GM11168 (cell line): ENCODE measurements at regions not wholly inside any gene's neighbourhood (a gene's known extent, or its start where the extent isn't known, plus 50 kb on each side); places are given as distances from the start of the nearest gene placed in this dataset.
"Not testable (repeated sequence)": the region's sequence is repeated elsewhere in the genome, so short reads cannot be mapped to it uniquely, and the experiment has no call there.

Source experiments
- in situ Hi-C: fragments of 300-500 bp; cut with MboI; formaldehyde crosslinking; loops from one replicate; pipeline ENCODE4 v1.12.0; 2022; ENCODE audit warnings: low sequenced_read_pairs; ENCODE audit not compliant: unreplicated experiment

DNA sequence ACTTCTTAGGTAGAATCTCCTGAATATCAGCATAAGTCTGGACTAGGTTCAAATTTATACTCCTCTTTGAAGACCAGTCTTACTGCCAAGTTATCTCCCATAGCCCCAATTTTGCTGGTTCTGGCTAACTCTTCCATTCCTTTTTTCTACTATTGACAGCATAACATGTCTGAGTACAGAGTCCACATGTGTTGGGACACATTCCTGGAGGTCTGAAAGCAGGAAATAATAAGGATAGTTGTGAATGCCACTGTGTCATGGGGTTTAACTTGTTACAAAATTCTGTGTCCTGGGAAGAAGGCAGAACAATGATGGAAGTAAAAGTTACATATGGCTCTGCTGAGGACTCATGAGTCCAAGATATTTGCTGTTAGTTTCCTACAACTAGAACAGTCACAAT is 57.4 kb upstream of the ZBTB20 start:
- in situ Hi-C loops = no loop called here

DNA sequence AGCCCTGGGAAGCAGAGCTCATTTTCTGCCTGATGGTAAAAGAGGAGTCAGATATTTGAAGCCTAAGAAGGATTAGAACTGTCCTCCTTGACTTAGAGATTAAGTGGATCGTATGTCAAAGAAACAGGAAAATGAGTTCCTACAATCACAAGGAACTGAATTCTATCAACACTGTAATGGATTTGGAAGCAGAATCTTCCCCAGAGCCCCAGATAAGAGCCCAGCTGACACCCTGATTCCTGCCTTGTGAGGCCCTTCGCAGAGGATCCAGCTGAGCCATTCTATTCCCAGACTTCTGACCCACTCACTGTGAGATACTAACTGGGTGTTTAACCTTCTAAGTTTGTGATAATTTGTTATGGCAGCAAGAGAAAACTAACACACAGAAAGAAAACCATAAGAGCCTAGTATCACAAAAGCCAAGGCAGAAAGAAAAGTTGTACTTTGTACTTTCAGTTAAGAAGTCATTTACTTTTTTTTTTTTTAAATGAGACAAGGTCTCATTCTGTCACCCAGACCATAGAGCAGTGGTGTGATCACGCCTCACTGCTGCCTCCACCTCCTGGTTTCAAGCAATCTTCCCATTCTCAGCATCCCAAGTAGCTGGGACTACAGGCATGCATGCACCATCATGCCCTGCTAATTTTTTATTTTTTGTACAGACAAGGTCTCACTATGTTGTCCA is 61.1 kb upstream of the ZBTB20 start:
- in situ Hi-C loops = no loop called here

DNA sequence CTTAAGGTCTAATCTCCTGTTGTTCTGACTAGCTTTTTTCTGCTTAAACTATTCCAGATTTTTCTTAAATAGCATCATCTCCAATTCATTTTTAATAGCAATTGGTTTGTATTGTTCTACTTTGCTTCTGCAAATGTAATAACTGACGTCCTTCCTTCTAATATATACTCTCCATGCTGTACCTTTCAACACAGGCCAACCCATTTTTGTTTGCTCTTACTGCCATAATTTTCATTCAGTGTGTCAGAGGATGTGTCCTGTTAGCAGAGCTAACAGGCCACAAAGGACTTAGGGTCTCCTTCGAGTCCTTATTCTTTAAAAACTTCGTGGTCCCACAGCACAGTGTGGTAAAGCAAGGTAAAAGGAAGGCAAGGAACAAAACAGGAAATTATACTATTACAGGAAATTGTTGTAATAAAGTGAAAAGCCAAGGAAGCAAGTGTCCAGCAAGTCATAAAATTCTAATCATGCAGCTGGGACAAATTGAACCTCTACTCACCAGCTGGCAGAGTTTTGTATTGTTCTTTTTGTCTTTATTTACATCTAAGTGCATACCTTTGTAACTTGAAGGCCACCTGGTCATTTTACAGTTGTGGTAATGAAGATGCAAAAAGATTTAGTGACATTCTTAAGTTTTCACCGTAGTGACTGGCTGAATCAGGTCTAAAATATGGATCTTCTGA is 64.9 kb upstream of the ZBTB20 start:
- in situ Hi-C loops = no loop called here

DNA sequence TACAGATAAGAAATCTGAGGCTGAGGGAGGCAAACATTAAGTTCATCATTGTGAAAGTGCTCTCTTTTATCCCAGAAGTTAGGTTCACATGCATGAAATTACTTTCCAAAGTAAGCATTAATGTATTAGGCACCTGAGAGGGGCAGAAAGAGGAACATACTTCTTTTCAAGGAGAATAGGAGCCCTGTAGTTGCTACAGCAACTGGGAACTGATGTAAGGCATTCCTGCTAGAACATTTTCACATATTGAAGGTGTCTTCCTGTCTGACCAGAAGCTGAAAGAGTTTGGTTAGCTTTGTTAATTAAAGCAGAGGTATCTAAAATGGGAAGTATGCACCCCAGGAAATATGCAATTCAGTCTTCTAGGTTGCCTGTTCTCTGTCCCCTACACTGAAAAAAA is 65.5 kb upstream of the ZBTB20 start:
- in situ Hi-C loops = no loop called here

DNA sequence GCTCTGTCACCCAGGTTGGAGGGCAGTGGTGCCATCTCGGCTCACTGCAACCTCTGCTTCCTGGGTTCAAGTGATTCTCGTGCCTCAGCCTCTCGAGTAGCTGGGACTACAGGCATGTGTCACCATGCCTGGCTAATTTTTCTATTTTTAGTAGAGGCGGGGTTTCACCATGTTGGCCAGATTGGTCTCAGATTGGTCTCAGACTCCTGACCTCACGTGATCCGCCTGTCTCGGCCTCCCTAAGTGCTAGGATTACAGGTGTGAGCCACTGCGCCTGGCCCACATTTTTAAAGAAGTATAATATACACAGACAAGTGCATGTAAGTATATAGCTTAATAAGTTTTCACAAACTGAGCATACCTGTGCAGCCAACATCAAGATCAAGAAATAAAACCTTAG is 66.0 kb upstream of the ZBTB20 start:
- in situ Hi-C loops = not testable (repeated sequence)

DNA sequence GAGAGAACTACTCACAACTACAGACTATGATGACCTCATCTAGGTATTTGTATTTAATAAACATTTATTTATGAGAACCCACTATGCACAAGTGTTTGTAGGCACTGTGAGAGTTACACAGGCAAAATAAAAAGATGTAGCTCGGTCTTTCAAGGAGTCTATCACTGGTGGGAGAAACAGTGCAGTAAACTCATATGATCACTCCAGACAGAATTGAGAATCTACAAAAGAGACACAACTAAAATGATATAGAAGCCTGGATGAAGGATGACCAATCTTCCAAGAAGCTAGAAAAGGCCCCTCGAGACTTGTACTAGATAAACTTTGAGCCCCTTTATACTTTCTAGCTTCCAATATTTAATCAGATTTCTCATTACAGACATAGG is 70.2 kb upstream of the ZBTB20 start:
- in situ Hi-C loops = no loop called here

DNA sequence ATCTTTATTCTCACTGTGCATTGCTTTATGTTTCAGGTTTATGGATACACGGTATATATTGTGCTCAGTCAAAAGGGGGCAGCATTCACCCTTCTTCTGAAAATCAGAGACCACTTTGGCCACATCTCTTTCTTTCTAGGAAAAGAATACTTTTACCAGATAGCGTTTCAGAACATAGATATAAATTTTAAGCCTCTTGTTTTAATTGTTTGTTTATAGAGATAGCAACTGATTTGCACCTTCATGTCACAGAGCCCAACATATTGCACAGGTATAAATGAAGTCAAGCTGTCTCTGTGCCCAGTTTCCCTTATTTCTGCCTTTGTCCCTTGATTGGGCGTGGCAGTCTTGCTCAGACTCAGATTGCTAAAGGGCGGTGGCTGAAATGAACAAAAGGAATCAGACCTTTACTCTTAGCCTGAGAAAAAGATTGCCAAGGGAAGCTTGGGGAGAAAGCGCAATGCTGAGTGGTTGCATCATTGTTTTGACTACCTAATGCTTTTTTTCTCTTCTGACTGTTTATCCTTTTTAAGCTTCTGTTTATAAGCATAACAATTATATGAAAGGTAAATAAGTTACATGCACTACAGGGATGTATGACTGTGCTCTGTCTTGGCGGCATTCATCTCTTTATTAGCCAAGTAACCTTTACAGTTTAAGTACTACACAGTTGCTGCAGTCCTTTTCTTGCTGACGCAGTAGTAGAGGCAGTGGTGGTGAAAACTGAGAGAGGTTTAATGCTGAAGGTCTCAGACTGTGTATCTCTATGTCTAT is 70.8 kb upstream of the ZBTB20 start:
- in situ Hi-C loops = no loop called here

DNA sequence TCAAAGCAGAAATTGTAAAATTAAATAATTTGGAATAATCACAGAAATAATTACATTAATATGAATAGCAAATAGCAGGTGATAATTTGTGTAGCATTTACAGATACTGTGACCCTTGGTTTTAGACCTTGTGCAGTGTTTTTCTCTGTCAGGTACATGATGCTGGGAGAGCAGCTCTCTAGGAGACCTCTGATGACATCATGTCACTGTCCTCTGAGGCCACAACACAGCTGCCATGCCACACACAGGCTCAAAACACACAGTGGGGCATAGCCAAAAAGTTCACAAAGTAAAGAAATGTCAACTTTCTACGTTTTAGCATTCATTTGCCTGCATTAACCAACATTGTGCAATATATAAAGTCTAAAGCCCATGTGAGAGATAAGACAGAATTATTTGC is 71.8 kb upstream of the ZBTB20 start:
- in situ Hi-C loops = no loop called here

DNA sequence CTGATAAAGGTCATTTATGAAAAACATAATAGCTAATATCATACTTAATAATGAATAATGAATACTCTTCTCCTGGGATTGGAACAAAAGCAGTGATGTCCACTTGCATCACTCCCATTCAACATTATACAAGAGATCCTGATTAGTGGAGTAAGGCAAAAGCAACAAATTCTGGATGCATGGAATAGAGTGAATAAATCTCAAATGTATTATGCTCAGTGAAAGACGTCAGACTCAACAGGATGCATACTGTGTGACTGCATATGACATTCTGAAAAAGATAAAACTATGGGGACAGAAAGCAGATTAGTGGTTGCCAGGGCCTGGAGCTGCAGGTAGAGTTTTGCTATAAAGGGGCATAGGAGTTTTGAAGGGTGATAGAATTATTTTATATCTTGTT is 77.6 kb upstream of the ZBTB20 start:
- in situ Hi-C loops = loop anchor here (10.0 kb wide), 1 partner anchor 480 kb away; no protein-coding TSS in a partner anchor

DNA sequence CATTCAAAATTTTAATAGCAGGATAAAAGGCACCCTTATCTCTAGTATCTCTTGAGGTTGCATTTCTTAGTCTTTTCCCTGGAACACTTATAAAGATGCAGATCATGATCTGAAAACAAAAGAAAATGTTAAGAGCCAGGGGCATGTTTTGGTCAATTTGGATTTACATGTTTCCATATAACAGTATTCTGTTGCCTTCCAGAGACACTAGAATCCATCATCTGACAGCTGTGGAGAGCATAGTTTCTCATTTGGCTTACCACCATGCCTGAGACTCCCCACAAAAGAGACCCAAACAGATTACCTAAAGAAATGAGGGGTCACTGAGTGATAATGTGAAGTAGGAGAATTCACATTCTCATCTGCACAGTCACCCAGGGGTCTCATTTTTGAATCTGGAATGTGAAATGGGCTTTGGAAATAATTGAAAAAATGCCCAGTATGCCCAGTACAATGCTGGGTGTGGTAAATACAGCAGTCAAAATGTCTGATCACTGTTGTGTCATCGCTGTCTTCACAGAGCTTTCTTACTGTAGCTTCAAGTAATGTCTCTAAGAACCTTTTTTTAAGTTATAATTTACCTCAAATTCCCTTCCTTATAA is 79.9 kb upstream of the ZBTB20 start:
- in situ Hi-C loops = loop anchor here (10.0 kb wide), 1 partner anchor 478 kb away; no protein-coding TSS in a partner anchor

DNA sequence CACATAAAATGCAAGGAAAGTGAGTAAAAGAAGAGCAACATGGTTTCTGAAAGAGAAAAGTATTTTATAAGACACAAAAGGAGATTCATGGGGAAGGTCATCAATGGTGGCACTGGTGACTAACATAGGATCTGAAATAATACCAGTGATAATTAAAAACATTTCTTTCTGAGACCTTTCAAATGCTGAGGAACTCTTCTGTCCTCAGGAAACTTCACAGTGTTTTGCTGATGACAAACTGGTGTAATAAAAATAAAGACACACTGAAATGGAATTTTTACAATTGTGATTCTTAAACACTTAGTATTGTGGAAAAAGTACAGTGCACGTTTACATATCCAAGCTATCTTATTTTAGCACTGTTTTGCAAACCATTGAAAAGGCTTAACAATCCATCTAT is 80.4 kb upstream of the ZBTB20 start:
- in situ Hi-C loops = loop anchor here (10.0 kb wide), 1 partner anchor 477 kb away; no protein-coding TSS in a partner anchor

DNA sequence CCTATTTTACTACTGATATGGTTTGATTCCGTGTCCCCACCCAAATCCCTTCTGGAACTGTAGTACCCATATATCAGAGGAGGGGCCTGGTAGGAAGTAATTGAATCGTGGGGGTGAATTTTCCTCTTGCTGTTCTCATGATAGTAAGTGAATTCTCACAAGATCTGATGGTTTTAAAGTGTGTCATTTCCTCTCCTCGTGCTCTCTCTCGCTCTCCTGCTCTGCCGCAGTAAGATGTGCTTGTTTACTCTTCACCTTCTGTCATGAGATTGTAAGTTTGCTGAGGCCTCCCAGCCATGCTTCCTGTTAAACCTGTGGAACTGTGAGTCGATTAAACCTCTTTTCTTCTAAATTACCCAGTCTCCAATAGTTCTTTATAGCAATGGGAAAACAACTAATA is 81.2 kb upstream of the ZBTB20 start:
- in situ Hi-C loops = loop anchor here (10.0 kb wide), 1 partner anchor 477 kb away; no protein-coding TSS in a partner anchor

DNA sequence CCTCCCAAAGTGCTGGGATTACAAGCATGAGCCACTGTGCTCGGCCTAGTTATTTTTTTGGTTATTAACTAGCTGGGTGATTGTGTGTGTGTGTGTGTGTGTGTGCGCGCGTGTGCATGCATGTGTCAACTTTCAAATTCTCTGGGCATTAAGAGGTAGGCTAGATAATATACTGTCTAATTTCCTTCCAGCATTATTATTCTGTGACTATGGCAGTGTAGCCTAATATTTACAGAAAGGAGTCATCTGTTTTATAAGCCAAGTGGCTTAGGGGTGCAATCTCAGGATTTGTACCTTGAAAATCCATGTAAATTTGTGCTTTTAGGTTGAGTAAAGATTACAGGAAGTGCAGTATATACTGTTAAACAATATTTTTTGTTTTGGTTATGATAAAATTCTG is 85.1 kb upstream of the ZBTB20 start:
- in situ Hi-C loops = no loop called here

DNA sequence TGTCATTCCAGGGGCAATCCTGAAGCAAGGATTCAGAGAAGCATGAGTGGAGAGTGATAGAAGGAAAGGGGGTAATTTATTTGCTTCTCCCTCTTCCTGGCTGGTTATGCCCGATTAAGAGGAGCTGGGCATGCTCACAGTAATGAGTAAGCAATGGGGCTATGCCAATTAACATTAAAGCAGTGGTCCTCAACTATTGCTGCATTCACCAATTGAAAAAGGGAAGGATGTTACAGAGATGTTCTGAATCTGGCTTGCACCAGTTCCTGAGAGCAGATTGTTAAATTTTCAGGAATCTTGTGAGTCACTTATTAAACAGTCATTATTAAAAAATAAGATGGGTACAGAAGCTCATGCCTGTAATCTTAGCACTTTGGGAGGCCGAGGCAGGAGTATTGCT is 85.9 kb upstream of the ZBTB20 start:
- in situ Hi-C loops = no loop called here

DNA sequence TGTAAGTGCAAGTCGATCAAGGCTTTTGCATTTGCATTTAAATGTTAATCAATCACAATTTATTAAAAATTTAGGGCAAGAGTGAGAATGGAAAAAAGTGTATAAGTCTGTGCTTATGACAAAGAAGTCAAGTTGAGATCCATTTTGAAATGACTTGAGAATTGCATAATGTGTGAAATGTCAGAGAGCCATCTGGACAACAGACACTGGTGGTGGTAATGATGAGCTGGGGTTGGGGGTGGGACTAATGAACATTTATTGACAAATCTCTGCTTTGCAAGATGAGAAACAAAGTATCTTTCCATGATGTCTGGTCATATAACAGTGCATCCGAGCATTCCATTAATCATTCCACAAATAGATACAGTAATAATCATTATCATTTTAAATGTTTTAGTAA is 89.4 kb upstream of the ZBTB20 start:
- in situ Hi-C loops = no loop called here

DNA sequence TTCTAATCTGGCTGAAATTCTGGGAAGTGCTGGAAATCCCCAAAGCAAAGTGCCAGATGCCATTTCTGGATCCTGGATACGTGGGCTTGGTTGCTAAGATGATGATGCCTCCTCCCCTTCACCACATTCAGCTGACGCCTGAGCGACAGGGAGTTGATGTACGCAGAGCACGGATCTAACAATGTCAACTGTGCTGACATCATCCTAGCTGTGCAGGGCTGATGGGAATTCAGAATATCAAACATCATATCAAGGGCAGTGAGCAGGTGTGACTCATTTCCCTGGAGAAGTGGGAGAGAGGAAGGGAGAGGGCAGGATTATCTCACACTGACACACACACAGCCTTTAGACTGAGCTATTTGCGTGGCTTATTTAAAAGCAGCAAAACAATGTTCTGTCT is 92.6 kb upstream of the ZBTB20 start:
- in situ Hi-C loops = no loop called here

DNA sequence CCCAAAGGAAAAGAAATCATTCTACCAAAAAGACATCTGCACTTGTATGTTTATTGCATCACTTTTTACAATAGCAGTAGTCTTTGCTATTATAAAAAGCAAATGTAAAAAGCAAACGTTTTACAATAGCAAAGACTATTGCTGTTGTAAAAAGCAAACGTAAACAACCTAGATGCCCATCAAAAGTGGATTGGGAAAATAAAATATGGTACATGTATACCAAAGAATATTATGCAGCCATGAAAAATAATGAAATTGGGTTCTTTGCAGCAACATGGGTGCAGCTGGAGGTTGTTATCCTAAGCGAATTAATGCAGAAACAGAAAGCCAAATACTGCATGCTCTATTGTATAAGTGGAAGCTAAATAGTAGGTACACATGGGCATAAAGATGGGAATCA is 97.3 kb upstream of the ZBTB20 start:
- in situ Hi-C loops = no loop called here

DNA sequence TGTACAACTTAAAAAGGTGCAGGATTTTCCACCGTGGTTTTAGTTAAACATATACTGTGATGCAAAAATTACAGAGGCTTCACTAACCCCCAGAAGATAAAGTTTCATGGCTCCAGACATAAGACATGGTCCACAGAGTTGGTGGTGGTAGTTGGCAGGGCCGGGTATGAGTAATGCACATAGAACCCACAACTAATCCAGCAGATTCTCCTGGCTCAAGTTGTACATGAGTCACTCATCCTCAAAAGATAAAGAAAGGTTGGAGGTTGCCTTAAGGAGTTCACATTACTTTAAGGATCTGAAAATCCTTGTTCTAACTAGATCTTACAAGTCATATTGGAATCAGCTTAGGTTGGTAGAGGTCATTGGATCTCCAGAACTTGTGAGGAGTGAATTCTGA is 98.3 kb upstream of the ZBTB20 start:
- in situ Hi-C loops = no loop called here

DNA sequence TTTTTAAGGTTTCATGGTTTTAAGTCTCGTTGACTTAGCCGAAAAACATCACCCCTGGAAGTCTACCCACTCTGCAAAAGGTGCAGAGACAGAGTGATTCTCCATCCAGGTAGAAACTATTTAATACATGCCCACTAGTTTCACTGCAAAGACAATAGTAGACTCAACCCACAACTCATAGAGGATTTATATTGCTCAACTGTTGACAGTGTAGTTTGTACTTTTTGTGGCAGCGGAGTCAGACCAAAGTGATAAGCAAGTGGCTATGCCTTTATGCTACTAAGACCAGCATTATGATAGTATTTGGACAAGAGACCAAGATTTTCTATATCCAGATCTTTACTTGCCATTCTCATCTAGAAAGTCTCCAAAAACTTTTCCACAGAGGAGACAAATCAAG is 98.8 kb upstream of the ZBTB20 start:
- in situ Hi-C loops = no loop called here

DNA sequence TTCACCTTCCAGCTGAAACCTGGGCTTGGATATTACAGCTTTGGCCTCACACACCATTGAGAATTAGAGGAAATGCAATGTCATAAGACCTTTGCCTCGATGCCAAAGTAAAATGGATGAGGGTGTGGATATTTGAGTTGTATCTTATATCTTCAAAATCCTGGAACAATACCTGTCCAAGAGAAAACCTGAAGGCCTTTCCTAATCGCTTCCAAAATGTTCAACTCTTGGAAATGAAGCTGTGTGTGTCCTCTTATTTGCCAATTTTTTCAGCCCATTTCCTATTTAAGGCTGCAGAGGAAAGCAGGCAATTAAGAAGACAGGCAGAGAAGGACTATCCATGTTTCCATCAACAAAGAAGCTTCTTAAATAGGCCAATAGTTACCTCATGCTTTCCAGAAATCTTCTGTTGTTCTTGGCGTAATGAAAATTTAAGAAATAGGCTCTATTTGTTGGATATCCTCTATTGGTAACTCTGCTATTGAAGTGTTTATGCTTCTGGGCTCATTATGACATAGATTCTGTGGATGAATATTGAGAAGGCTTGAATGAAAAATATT is 99.5 kb upstream of the ZBTB20 start:
- in situ Hi-C loops = no loop called here

DNA sequence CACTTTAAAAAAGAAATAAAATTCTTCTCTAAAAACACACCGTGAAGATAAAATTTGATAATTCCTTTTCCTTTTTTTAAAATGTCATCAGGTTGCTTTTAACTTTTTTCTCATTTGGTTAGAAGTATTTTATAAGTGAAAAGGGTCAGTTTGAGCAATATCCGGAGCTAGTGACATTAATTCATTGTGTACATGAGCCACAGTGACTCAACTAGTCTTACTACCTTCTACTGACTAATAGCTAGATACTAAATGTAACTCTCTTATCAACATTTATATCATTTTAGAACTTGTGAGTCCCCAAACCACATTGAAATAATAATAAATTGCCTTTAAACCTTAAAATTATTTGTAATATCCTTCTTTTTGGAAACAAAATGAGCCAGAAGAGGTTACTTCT is 101.2 kb upstream of the ZBTB20 start:
- in situ Hi-C loops = no loop called here
